ENCODE measurements at regions not wholly inside any gene's neighbourhood (a gene's known extent, or its start where the extent isn't known, plus 50 kb on each side); places are given as distances from the start of the nearest gene placed in this dataset.

- Histone ChIP-seq H3K27ac (ENCODE audit: insufficient read depth, low read length) (no peak overlapping the region), H4K20me1 (ENCODE audit: control insufficient read depth, extremely low read depth, insufficient read depth, low read length) (no peaks in the 10 kb centered on the region), H3K27me3 (ENCODE audit: control insufficient read depth, insufficient read depth, low read length) (no peaks in the 10 kb centered on the region), H3K36me3 (ENCODE audit: control insufficient read depth, insufficient read depth, low read length) (no peaks in the 10 kb centered on the region), H3K4me1 (ENCODE audit: control insufficient read depth, extremely low read depth, insufficient read depth, low read length) (no peaks in the 10 kb centered on the region), H3K4me2 (ENCODE audit: extremely low read depth, insufficient read depth, low read length) (no peak overlapping the region), H3K9ac (ENCODE audit: insufficient read depth, low read length) (no peak overlapping the region), H2AFZ (ENCODE audit: low read length) (no peak overlapping the region), H3K4me3 (replicated peaks in 1 of 4; ENCODE audit: control extremely low read depth in 1 of 4, insufficient read depth in 1 of 4, low read depth in 3 of 4, low read length in 4 of 4) (no peak overlapping the region), H3K9me3 (ENCODE audit: control insufficient read depth, insufficient read depth, low read depth, low read length) (no peaks in the 10 kb centered on the region), H3K79me2 (ENCODE audit: control insufficient read depth, insufficient read depth, low read length) (no peaks in the 10 kb centered on the region)
- no peak for DNase-seq (ENCODE audit: low read depth in 2 of 2)
- TF ChIP-seq CTCF (conservative IDR thresholded peaks at IDR 0.05 in 1 of 2, IDR thresholded peaks at IDR 0.05 in 1 of 2; ENCODE audit: low read depth in 1 of 2, low read length in 2 of 2), result no peak
- TF ChIP-seq EZH2 (IDR thresholded peaks at IDR 0.05; ENCODE audit: low read length, missing control alignments), result no peak
These were observed 168.2 kb upstream of the CHST9 start for GRCh38 chr18:27353273-27353672.

- no peaks in the 10 kb centered on the region for H3K79me2 ChIP-seq (ENCODE audit: control insufficient read depth, insufficient read depth, low read length)
- TF ChIP-seq EZH2 (IDR thresholded peaks at IDR 0.05; ENCODE audit: low read length, missing control alignments) (no peak), CTCF (conservative IDR thresholded peaks at IDR 0.05 in 1 of 2, IDR thresholded peaks at IDR 0.05 in 1 of 2; ENCODE audit: low read depth in 1 of 2, low read length in 2 of 2) (no peak)
- H3K9ac ChIP-seq (ENCODE audit: insufficient read depth, low read length), result no peak overlapping the region
- no peak for DNase-seq (ENCODE audit: low read depth in 2 of 2)
- H3K9me3 ChIP-seq (ENCODE audit: control insufficient read depth, insufficient read depth, low read depth, low read length), result no peaks in the 10 kb centered on the region
- no peak overlapping the region for H3K4me3 ChIP-seq (replicated peaks in 1 of 4; ENCODE audit: control extremely low read depth in 1 of 4, insufficient read depth in 1 of 4, low read depth in 3 of 4, low read length in 4 of 4)
- no peak overlapping the region for H3K27ac ChIP-seq (ENCODE audit: insufficient read depth, low read length)
- no peaks in the 10 kb centered on the region for H3K27me3 ChIP-seq (ENCODE audit: control insufficient read depth, insufficient read depth, low read length)
- no peaks in the 10 kb centered on the region for H4K20me1 ChIP-seq (ENCODE audit: control insufficient read depth, extremely low read depth, insufficient read depth, low read length)
- no peaks in the 10 kb centered on the region for H3K36me3 ChIP-seq (ENCODE audit: control insufficient read depth, insufficient read depth, low read length)
- no peak overlapping the region for H3K4me2 ChIP-seq (ENCODE audit: extremely low read depth, insufficient read depth, low read length)
- H3K4me1 ChIP-seq (ENCODE audit: control insufficient read depth, extremely low read depth, insufficient read depth, low read length), result no peaks in the 10 kb centered on the region
- H2AFZ ChIP-seq (ENCODE audit: low read length), result no peak overlapping the region
These were observed 164.3 kb upstream of the CHST9 start for GRCh38 chr18:27349284-27349882.

- no peaks in the 10 kb centered on the region for H3K4me1 ChIP-seq (ENCODE audit: control insufficient read depth, extremely low read depth, insufficient read depth, low read length)
- TF ChIP-seq EZH2 (IDR thresholded peaks at IDR 0.05; ENCODE audit: low read length, missing control alignments), result no peak
- TF ChIP-seq CTCF (conservative IDR thresholded peaks at IDR 0.05 in 1 of 2, IDR thresholded peaks at IDR 0.05 in 1 of 2; ENCODE audit: low read depth in 1 of 2, low read length in 2 of 2), result no peak
- no peaks in the 10 kb centered on the region for H3K27me3 ChIP-seq (ENCODE audit: control insufficient read depth, insufficient read depth, low read length)
- H3K36me3 ChIP-seq (ENCODE audit: control insufficient read depth, insufficient read depth, low read length), result no peaks in the 10 kb centered on the region
- H3K27ac ChIP-seq (ENCODE audit: insufficient read depth, low read length), result no peak overlapping the region
- H2AFZ ChIP-seq (ENCODE audit: low read length), result no peak overlapping the region
- no peak for DNase-seq (ENCODE audit: low read depth in 2 of 2)
- H3K4me3 ChIP-seq (replicated peaks in 1 of 4; ENCODE audit: control extremely low read depth in 1 of 4, insufficient read depth in 1 of 4, low read depth in 3 of 4, low read length in 4 of 4), result no peak overlapping the region
- H4K20me1 ChIP-seq (ENCODE audit: control insufficient read depth, extremely low read depth, insufficient read depth, low read length), result no peaks in the 10 kb centered on the region
- no peaks in the 10 kb centered on the region for H3K79me2 ChIP-seq (ENCODE audit: control insufficient read depth, insufficient read depth, low read length)
- no peaks in the 10 kb centered on the region for H3K9me3 ChIP-seq (ENCODE audit: control insufficient read depth, insufficient read depth, low read depth, low read length)
- H3K9ac ChIP-seq (ENCODE audit: insufficient read depth, low read length), result no peak overlapping the region
- H3K4me2 ChIP-seq (ENCODE audit: extremely low read depth, insufficient read depth, low read length), result no peak overlapping the region
These were observed 146.5 kb upstream of the CHST9 start for GRCh38 chr18:27331606-27332005.

Data from fibroblast of lung (primary cell).